CD4-positive, alpha-beta T cell treated with Interleukin-15 for 4 hours (primary cell): ENCODE measurements at regions not wholly inside any gene's neighbourhood (a gene's known extent, or its start where the extent isn't known, plus 50 kb on each side); places are given as distances from the start of the nearest gene placed in this dataset.

Experiments
- DNase-seq: peaks from one replicate; pipeline ENCODE4 v3.0.0-alpha.2; 2020; ENCODE audit warnings: low spot score

DNA sequence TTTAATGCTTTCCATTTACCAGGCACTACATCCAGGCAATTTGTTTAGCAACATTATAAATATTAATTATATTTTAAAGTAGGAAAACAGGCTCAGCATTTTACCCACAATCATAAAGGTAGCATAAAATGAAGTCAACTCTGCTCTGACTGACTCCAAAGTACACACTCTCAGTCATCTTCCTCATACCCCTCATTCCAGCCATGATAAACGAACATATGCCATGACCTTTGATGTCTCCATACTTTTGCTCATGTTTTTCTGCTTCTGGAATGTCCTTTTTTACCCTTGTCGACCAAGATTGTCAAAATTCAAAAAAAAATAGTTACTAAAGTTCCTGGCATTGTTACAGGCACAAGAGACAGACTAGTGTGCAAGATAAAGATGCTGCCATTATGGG is 77.7 kb upstream of the SOX6 start:
- DNase-seq = no peak

DNA sequence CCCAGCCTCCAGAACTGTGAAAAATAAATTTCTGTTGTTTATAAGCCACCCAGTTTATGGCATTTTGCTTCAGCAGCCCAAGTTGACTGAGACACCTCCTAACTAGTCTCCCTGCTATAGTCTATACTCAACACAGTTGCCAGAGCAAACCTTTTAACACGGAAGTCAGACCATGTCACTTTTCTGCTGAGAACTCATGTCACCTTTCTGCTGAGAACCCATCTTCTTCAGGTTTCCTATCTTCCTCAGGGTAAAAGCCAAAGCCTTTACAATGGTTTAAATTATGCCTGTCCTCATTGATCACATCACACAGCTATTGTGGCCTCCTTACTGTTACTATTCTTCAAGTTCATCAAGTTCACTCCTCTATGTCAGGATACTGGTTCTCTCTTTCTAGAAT is 74.3 kb upstream of the SOX6 start:
- no peak for DNase-seq

DNA sequence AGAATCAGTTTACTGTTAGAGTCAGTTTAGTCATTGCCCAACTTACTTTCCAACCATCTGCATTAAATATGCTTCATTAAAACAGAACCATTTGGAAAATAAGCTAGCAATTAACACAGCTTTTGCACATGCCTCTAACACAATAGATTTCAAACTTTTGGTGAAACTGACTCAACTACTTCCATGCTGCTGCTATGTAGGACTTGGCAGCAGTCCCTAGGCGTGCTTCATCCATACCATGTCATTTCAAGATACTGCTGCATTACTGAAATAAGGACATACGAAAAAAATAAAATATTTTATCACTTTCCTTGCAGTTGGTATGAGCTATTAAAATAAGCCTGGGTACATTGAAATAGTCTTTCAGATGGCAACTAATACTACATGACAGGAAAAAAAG is 65.5 kb upstream of the SOX6 start:
- DNase-seq = no peak

DNA sequence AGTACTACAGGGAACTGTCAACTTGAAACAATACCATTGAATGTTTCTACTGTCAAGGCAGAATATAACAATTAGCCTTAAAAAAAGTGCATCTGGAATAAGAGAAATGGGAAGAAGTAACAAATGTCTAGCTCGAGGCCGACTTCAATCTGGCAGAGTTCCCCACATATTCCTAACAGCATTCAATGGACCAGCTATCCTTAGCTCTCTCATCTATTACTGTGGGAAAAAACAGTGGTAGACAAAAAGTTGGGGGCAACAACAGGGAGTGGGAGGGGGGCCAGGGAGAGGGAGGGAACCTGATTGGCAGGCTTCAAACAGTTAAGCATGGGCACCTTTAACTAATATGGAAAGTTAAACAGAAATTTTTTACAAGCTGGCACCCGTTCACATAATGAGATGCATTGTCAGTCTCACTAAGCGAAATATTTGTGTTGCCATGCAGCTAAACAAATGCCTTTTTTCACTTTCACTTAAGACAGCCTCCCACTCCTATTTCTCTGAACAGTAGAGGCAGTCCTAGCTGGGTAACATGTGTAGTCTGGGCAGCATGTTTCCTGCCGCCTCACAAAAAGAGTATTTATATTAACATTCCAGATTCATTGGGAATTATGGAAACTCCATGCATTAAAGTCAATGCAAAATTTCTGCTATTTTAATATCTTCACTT is 62.2 kb upstream of the SOX6 start:
- no peak for DNase-seq

DNA sequence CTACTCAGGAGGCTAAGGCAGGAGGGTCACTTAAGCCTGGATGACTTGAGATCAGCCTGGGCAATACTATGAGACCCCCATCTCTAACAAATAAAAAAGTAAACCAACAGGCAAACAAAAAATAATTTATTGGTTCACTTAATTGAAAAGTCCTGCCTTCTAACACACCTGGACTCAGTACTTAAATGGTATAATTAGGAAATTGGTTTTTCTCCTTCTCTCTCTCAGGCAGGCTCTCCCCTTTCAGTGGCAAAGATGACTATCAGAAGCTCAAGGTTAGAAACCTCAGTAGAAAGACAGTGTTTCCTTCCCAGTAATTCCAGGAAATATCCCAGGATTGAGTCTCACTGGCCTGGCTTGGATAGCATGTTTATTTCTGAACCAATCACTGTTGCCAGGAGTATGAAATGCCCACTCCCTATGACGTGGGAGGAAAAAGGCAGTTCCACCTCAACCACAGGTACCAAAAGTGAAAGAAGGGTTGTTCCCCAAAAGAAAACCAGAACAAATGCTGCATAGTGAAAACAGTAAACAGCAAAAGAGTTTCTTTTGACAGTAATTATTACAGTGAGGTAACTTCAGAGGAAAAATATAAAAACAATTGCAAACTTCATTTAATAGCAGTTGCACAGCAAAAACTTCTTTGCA is 56.3 kb upstream of the SOX6 start:
- DNase-seq = no peak

DNA sequence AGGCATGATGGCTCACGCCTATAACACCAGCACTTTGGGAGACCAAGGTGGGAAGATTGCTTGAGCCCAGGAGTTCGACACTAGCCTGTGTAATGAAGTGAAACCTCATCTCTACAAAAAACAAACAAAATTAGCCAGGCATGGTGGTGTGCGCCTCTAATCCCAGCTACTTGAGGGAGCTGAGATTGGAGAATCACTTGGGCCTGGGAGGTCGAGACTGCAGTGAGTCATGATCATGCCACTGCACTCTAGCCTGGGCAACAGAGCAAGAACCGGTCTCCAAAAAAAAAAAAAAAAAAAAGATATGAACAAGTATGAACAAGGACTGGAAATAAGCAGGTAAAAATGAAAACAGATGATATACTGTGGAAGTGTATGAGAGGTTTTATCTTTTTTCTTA is 54.1 kb upstream of the SOX6 start:
- DNase-seq = no peak

DNA sequence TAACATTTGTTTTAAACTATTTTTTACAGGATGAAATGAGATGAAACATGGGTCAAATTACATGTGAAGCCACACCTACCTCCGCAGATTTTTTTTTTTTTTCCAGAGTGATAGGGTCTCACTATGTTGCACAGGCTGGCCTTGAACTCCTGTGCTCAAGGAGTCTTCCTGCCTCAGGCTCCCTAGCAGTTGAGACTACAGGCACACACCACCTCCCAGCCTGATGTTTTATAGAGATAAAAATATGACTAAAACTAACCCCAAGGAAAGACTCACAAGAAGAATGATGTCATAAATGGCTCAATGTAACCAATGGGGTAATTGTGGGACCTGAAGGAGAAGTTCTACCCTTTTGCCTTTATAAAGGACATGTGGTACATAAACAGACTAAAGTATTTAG is 52.3 kb upstream of the SOX6 start:
- DNase-seq = no peak

DNA sequence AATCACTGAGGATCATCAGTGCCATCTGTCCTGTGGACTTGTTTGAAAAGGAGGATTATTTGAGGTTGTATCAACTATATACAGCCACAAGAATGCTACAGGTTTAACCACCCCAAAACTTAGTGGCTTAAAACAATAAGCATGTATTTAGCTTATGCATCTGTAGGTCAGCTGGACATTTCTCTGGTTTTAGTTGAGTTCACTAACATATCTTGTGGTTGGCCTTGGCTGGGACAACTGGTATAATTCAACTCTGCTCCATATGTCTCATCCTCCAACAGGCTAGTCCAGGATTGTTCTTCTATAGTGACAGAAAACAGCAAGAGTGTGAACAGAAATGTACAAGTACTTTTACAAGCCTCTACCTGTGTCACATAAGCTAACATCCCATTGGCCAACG is 49.9 kb upstream of the SOX6 start:
- no peak for DNase-seq
